Large intestine (tissue), 3 donors: ENCODE measurements at regions not wholly inside any gene's neighbourhood (a gene's known extent, or its start where the extent isn't known, plus 50 kb on each side); places are given as distances from the start of the nearest gene placed in this dataset.

Source experiments
- DNase-seq, 2 donors: peaks; one replicate each; pipeline versions ENCODE4 v3.0.0 to v3.0.0-alpha.2; 2013
- H3K27ac ChIP-seq: one replicate; pipeline ENCODE4 v1.5.1; 2013; ENCODE audit warnings: low read length
- H3K27me3 ChIP-seq: 2 replicates; pipeline ENCODE4 v1.6.1; 2013; ENCODE audit warnings: low read length; ENCODE audit not compliant: control insufficient read depth, insufficient read depth
- H3K36me3 ChIP-seq: 2 replicates; pipeline ENCODE4 v1.6.1; 2013; ENCODE audit warnings: low read length; ENCODE audit not compliant: control insufficient read depth, insufficient read depth
- H3K4me1 ChIP-seq: one replicate; pipeline ENCODE4 v1.6.1; 2013; ENCODE audit warnings: low read length; ENCODE audit not compliant: control insufficient read depth, insufficient read depth
- H3K4me3 ChIP-seq: one replicate; pipeline ENCODE4 v1.5.1; 2013; ENCODE audit warnings: low read length
- H3K9me3 ChIP-seq: one replicate; pipeline ENCODE4 v1.6.1; 2013; ENCODE audit warnings: mild to moderate bottlenecking, low read depth, low read length, moderate library complexity; ENCODE audit not compliant: control insufficient read depth
- WGBS: methylation state at CpG from one replicate; pipeline ENCODE4 v1.1.5; 2013; ENCODE audit warnings: low lambda C conversion rate; ENCODE audit not compliant: insufficient coverage; 5-methylcytosine and 5-hydroxymethylcytosine counted together

DNA sequence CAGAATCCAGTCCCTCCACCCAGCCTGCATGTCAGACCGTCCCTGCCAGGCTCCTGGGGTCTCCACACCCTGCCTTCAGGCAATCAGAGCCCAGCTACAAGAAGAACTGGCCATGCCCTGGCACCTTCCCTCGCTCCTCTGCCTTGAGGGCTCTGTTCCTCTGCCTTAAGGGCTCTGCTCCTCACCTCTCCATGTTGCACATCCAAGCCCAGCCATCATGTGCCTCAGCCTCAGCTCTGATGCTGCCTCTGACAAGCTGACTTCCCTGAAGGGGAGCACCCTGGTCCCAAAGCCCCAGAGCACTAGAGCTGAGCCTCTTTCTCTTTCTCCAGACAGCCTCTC lies 50.3 kb upstream of the ANTXRL start:
- DNase-seq: no peak
- Histone ChIP-seq H3K27me3 (peaks cover 6% of the 10 kb centered on the region), H3K4me1 (no peaks in the 10 kb centered on the region), H3K4me3 (no peak overlapping the region), H3K36me3 (no peaks in the 10 kb centered on the region), H3K9me3 (no peaks in the 10 kb centered on the region), H3K27ac (no peak overlapping the region)
- no CpG with 5 or more reads among the region's 2 CpGs for WGBS

DNA sequence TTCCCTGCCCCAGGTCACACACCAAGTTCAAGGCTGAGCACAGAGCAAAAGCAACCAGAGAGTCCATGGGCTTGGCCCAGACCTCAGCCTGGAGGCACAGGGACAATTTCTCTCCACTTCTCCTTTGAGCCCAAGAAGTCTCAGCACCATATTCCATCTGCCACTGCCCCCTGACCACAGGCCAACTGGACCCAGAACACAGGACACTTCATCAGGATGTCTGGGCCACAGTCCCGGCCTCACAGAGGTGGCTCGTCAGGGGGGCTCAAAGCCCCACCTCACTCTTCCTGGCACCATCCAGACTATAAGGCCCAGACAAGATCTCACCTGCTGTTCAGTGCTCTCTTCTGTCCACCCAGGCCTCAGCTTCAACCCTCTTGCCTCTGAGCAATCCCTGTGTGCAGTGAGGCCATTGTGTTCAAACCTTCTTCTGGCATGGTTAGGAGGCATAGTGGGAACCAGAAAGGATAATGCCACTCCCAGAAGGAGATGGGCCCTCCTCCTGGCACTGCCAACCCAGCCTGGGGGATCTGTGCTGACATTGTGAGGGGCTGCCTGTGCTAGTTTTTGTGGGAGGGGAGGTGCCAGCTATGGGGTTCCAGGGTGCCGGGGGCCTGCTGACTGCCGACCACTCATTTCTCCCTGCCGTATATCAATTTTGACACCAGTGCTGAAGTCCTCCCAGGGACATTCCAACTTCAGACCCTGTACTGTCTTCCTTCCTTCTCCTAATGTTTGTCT lies 49.7 kb upstream of the ANTXRL start:
- no peak overlapping the region for H3K27ac ChIP-seq
- no peak overlapping the region for H3K4me3 ChIP-seq
- peaks cover 6% of the 10 kb centered on the region for H3K27me3 ChIP-seq
- no peaks in the 10 kb centered on the region for H3K36me3 ChIP-seq
- 80% methylated on average over 1 of the region's 5 CpGs for WGBS
- H3K4me1 ChIP-seq: no peaks in the 10 kb centered on the region
- DNase-seq: no peak
- H3K9me3 ChIP-seq: no peaks in the 10 kb centered on the region
